Duodenal mucosa (tissue), 2 donors: ENCODE measurements at regions not wholly inside any gene's neighbourhood (a gene's known extent, or its start where the extent isn't known, plus 50 kb on each side); places are given as distances from the start of the nearest gene placed in this dataset.

Experiments used
- H3K27ac ChIP-seq: one replicate; pipeline ENCODE4 v1.7.0; 2013; ENCODE audit warnings: low read depth, low read length
- H3K27me3 ChIP-seq, 2 donors: one replicate each; pipeline ENCODE4 v1.7.0; 2013; ENCODE audit warnings: low read length in 2 of 2, control low read depth in 1 of 2; ENCODE audit not compliant: insufficient read depth in 2 of 2, control insufficient read depth in 1 of 2
- H3K36me3 ChIP-seq, 2 donors: one replicate each; pipeline ENCODE4 v1.7.0; 2013; ENCODE audit warnings: low read length in 2 of 2, control low read depth in 1 of 2; ENCODE audit not compliant: insufficient read depth in 2 of 2, control insufficient read depth in 1 of 2
- H3K4me1 ChIP-seq, 2 donors: one replicate each; pipeline ENCODE4 v1.7.0; 2013; ENCODE audit warnings: low read length in 2 of 2, control low read depth in 1 of 2; ENCODE audit not compliant: insufficient read depth in 2 of 2, control insufficient read depth in 1 of 2
- H3K4me3 ChIP-seq, 2 donors: one replicate each; pipeline ENCODE4 v1.7.0; 2013; ENCODE audit warnings: low read length in 2 of 2, low read depth in 1 of 2
- H3K9ac ChIP-seq, 2 donors: one replicate each; pipeline ENCODE4 v1.7.0; 2013; ENCODE audit warnings: low read length in 2 of 2, low read depth in 1 of 2
- H3K9me3 ChIP-seq, 2 donors: one replicate each; pipeline ENCODE4 v1.7.0; 2013; ENCODE audit warnings: low read length in 2 of 2, control low read depth in 1 of 2; ENCODE audit not compliant: control insufficient read depth in 1 of 2

GRCh38 chr10:113287592-113287991 is 265.3 kb upstream of the HABP2 start:
- H3K4me1 ChIP-seq = no peaks in the 10 kb centered on the region
- no peak overlapping the region for H3K4me3 ChIP-seq
- no peak overlapping the region for H3K27ac ChIP-seq

GRCh38 chr10:113290137-113290536 is 262.7 kb upstream of the HABP2 start:
- no peaks in the 10 kb centered on the region for H3K27me3 ChIP-seq
- no peak overlapping the region for H3K4me3 ChIP-seq
- no peak overlapping the region for H3K27ac ChIP-seq
- no peaks in the 10 kb centered on the region for H3K4me1 ChIP-seq
- H3K9ac ChIP-seq = no peak overlapping the region
- no peaks in the 10 kb centered on the region for H3K9me3 ChIP-seq
- no peaks in the 10 kb centered on the region for H3K36me3 ChIP-seq

More at GRCh38 chr10:113287592-113287991, 265.3 kb upstream of the HABP2 start:
- no peaks in the 10 kb centered on the region for H3K9me3 ChIP-seq
- no peaks in the 10 kb centered on the region for H3K27me3 ChIP-seq
- no peak overlapping the region for H3K9ac ChIP-seq
- no peaks in the 10 kb centered on the region for H3K36me3 ChIP-seq

- Histone ChIP-seq H3K4me1 (no peaks in the 10 kb centered on the region), H3K36me3 (no peaks in the 10 kb centered on the region), H3K9ac (no peak overlapping the region), H3K27ac (no peak overlapping the region), H3K9me3 (no peaks in the 10 kb centered on the region), H3K27me3 (no peaks in the 10 kb centered on the region), H3K4me3 (no peak overlapping the region)
Observed at GRCh38 chr10:113291413-113291812, 261.4 kb upstream of the HABP2 start.

GRCh38 chr10:113292086-113292485 is 260.8 kb upstream of the HABP2 start:
- no peaks in the 10 kb centered on the region for H3K27me3 ChIP-seq
- H3K9me3 ChIP-seq = no peaks in the 10 kb centered on the region
- no peaks in the 10 kb centered on the region for H3K4me1 ChIP-seq
- no peaks in the 10 kb centered on the region for H3K36me3 ChIP-seq
- no peak overlapping the region for H3K4me3 ChIP-seq
- H3K27ac ChIP-seq = no peak overlapping the region
- no peak overlapping the region for H3K9ac ChIP-seq

DNA sequence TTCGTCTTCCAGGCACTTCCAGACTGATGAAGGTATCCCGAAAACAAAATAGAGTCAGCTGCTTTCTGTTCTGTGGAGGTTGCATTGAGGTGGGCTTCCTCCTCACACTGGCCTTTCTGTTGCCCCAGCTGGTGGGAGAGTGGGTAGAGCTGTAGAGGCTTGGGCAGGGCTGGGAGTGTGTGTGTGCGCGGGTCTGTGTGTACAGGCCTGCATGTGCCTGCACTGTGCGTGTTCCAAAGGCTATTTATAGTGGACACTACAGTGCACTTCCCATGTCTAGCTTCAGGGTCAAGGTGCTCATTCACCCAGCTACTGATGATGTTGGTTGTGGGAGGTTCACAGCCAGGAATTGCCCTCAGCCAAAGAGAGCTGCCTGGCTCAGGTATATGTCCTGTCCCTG is 260.1 kb upstream of the HABP2 start:
- H3K4me3 ChIP-seq = no peak overlapping the region
- H3K27ac ChIP-seq = no peak overlapping the region
- no peaks in the 10 kb centered on the region for H3K36me3 ChIP-seq
- no peaks in the 10 kb centered on the region for H3K4me1 ChIP-seq
- no peaks in the 10 kb centered on the region for H3K9me3 ChIP-seq
- H3K27me3 ChIP-seq = no peaks in the 10 kb centered on the region
- H3K9ac ChIP-seq = no peak overlapping the region

- Histone ChIP-seq H3K9me3 (no peaks in the 10 kb centered on the region), H3K4me1 (no peaks in the 10 kb centered on the region), H3K9ac (no peak overlapping the region), H3K27ac (no peak overlapping the region), H3K27me3 (no peaks in the 10 kb centered on the region), H3K4me3 (no peak overlapping the region), H3K36me3 (no peaks in the 10 kb centered on the region)
Observed at GRCh38 chr10:113293167-113293566, 259.7 kb upstream of the HABP2 start.

GRCh38 chr10:113294868-113295267 is 258.0 kb upstream of the HABP2 start:
- H3K36me3 ChIP-seq = no peaks in the 10 kb centered on the region
- no peak overlapping the region for H3K9ac ChIP-seq
- H3K9me3 ChIP-seq = no peaks in the 10 kb centered on the region
- no peaks in the 10 kb centered on the region for H3K27me3 ChIP-seq
- no peak overlapping the region for H3K4me3 ChIP-seq
- H3K27ac ChIP-seq = no peak overlapping the region
- no peaks in the 10 kb centered on the region for H3K4me1 ChIP-seq

GRCh38 chr10:113297226-113297625 is 255.6 kb upstream of the HABP2 start:
- H3K36me3 ChIP-seq = no peaks in the 10 kb centered on the region
- H3K4me1 ChIP-seq = no peaks in the 10 kb centered on the region
- H3K9ac ChIP-seq = no peak overlapping the region
- no peaks in the 10 kb centered on the region for H3K9me3 ChIP-seq
- no peaks in the 10 kb centered on the region for H3K27me3 ChIP-seq
- H3K4me3 ChIP-seq = no peak overlapping the region
- no peak overlapping the region for H3K27ac ChIP-seq

- no peak overlapping the region for H3K27ac ChIP-seq
- H3K9ac ChIP-seq = no peak overlapping the region
- H3K9me3 ChIP-seq = no peaks in the 10 kb centered on the region
- no peaks in the 10 kb centered on the region for H3K27me3 ChIP-seq
- no peaks in the 10 kb centered on the region for H3K4me1 ChIP-seq
- no peak overlapping the region for H3K4me3 ChIP-seq
- H3K36me3 ChIP-seq = no peaks in the 10 kb centered on the region
Observed at GRCh38 chr10:113298616-113299015, 254.2 kb upstream of the HABP2 start.

GRCh38 chr10:113300201-113300600 is 252.7 kb upstream of the HABP2 start:
- Histone ChIP-seq H3K4me3 (no peak overlapping the region), H3K9ac (no peak overlapping the region), H3K36me3 (no peaks in the 10 kb centered on the region), H3K9me3 (no peaks in the 10 kb centered on the region), H3K27me3 (no peaks in the 10 kb centered on the region), H3K4me1 (no peaks in the 10 kb centered on the region), H3K27ac (no peak overlapping the region)

GRCh38 chr10:113300617-113301016 is 252.2 kb upstream of the HABP2 start:
- H3K4me1 ChIP-seq = no peaks in the 10 kb centered on the region
- H3K4me3 ChIP-seq = no peak overlapping the region
- H3K9me3 ChIP-seq = no peaks in the 10 kb centered on the region
- H3K27me3 ChIP-seq = no peaks in the 10 kb centered on the region
- H3K9ac ChIP-seq = no peak overlapping the region
- no peak overlapping the region for H3K27ac ChIP-seq
- H3K36me3 ChIP-seq = no peaks in the 10 kb centered on the region
